DND-41 (cell line): ENCODE measurements at regions not wholly inside any gene's neighbourhood (a gene's known extent, or its start where the extent isn't known, plus 50 kb on each side); places are given as distances from the start of the nearest gene placed in this dataset.

Source experiments
- ATAC-seq: fragments of 200-7000 bp; cut with Tn5 transposase; 3 replicates; pipeline ENCODE4 v1.9.1; 2021; ENCODE audit warnings: low read depth; ENCODE audit not compliant: insufficient read depth
- DNase-seq: peaks from one replicate; pipeline ENCODE4 v3.0.0-alpha.2; 2020
- H2AFZ ChIP-seq: 2 replicates; pipeline ENCODE4 v1.6.0; 2012; ENCODE audit warnings: low read depth, low read length
- H3K27ac ChIP-seq: 2 replicates; pipeline ENCODE4 v1.5.1; 2012; ENCODE audit warnings: low read length, inconsistent platforms
- H3K27me3 ChIP-seq: fragments of 200-600 bp; sonication (generic); 2 replicates; pipeline ENCODE4 v1.6.0; 2012; ENCODE audit warnings: low read length, mild to moderate bottlenecking, inconsistent platforms; ENCODE audit not compliant: insufficient read depth, poor library complexity
- H3K36me3 ChIP-seq: 2 replicates; pipeline ENCODE4 v1.5.1; 2012; ENCODE audit warnings: low read length, inconsistent platforms; ENCODE audit not compliant: insufficient read depth
- H3K4me1 ChIP-seq: 2 replicates; pipeline ENCODE4 v1.5.1; 2012; ENCODE audit warnings: mild to moderate bottlenecking, low read length; ENCODE audit not compliant: insufficient read depth
- H3K4me2 ChIP-seq: 2 replicates; pipeline ENCODE4 v1.6.0; 2012; ENCODE audit warnings: mild to moderate bottlenecking, moderate library complexity, low read length, inconsistent platforms; ENCODE audit not compliant: insufficient read depth
- H3K4me3 ChIP-seq, 2 experiments: fragments of 200-600 bp in 1 of 2; shearing (Covaris generic) in 1 of 2; 2 replicates each; pipeline ENCODE4 v1.5.1; 2012 to 2016; ENCODE audit warnings: inconsistent platforms in 2 of 2, low read length in 2 of 2, mild to moderate bottlenecking in 2 of 2, low read depth in 1 of 2, moderate library complexity in 1 of 2
- H3K79me2 ChIP-seq: 2 replicates; pipeline ENCODE4 v1.6.0; 2012; ENCODE audit warnings: low read length, inconsistent platforms; ENCODE audit not compliant: insufficient read depth
- H3K9ac ChIP-seq: 2 replicates; pipeline ENCODE4 v1.6.0; 2012; ENCODE audit warnings: low read depth, mild to moderate bottlenecking, inconsistent platforms, low read length, moderate library complexity
- H3K9me3 ChIP-seq: 2 replicates; pipeline ENCODE4 v1.5.1; 2012; ENCODE audit warnings: low read length, moderate library complexity, mild to moderate bottlenecking, inconsistent platforms; ENCODE audit not compliant: insufficient read depth, severe bottlenecking
- H4K20me1 ChIP-seq: 2 replicates; pipeline ENCODE4 v1.6.0; 2012; ENCODE audit warnings: low read length; ENCODE audit not compliant: insufficient read depth
- CTCF ChIP-seq: IDR thresholded peaks from 2 replicates; pipeline ENCODE4 v1.5.1; 2012; ENCODE audit warnings: borderline replicate concordance, low read length, moderate library complexity, mild to moderate bottlenecking; ENCODE audit not compliant: poor library complexity, severe bottlenecking; ENCODE audit errors: extremely low read depth
- EZH2 ChIP-seq: IDR thresholded peaks from 3 replicates; pipeline ENCODE4 v1.6.1; 2012; ENCODE audit warnings: borderline replicate concordance, low read depth, mild to moderate bottlenecking, moderate library complexity, low read length, inconsistent platforms; ENCODE audit not compliant: severe bottlenecking

GRCh38 chr6:92507552-92507951 lies 911.8 kb downstream of the EPHA7 start:
- no peaks in the 10 kb centered on the region for H3K9me3 ChIP-seq
- H4K20me1 ChIP-seq, result no peaks in the 10 kb centered on the region
- no peaks in the 10 kb centered on the region for H3K4me1 ChIP-seq
- H3K4me2 ChIP-seq, result no peak overlapping the region
- TF ChIP-seq EZH2 (no peak), CTCF (no peak)
- no peaks in the 10 kb centered on the region for H3K79me2 ChIP-seq
- H2AFZ ChIP-seq, result no peak overlapping the region
- H3K4me3 ChIP-seq, result no peak overlapping the region
- DNase-seq (no peak), ATAC-seq (no peak)
- no peak overlapping the region for H3K27ac ChIP-seq
- no peaks in the 10 kb centered on the region for H3K36me3 ChIP-seq
- no peak overlapping the region for H3K9ac ChIP-seq
- H3K27me3 ChIP-seq, result no peaks in the 10 kb centered on the region

- Histone ChIP-seq H2AFZ (no peak overlapping the region), H3K9me3 (no peaks in the 10 kb centered on the region), H3K79me2 (no peaks in the 10 kb centered on the region), H3K4me1 (no peaks in the 10 kb centered on the region), H3K4me3 (no peak overlapping the region), H3K4me2 (no peak overlapping the region), H4K20me1 (no peaks in the 10 kb centered on the region), H3K27ac (no peak overlapping the region), H3K9ac (no peak overlapping the region), H3K27me3 (no peaks in the 10 kb centered on the region), H3K36me3 (no peaks in the 10 kb centered on the region)
- DNase-seq (no peak), ATAC-seq (no peak)
- TF ChIP-seq EZH2 (no peak), CTCF (no peak)
Observed at GRCh38 chr6:92504509-92504908, 914.9 kb downstream of the EPHA7 start.

- TF ChIP-seq CTCF, result no peak
- no peak for TF ChIP-seq EZH2
- Histone ChIP-seq H3K4me3 (no peak overlapping the region), H3K9me3 (no peaks in the 10 kb centered on the region), H3K79me2 (no peaks in the 10 kb centered on the region), H2AFZ (no peak overlapping the region), H3K36me3 (no peaks in the 10 kb centered on the region), H3K27me3 (no peaks in the 10 kb centered on the region), H3K4me2 (no peak overlapping the region), H3K9ac (no peak overlapping the region), H4K20me1 (no peaks in the 10 kb centered on the region), H3K4me1 (no peaks in the 10 kb centered on the region), H3K27ac (no peak overlapping the region)
- no peak for ATAC-seq
- no peak for DNase-seq
Observed at GRCh38 chr6:92497281-92497680, 922.1 kb downstream of the EPHA7 start.

- Histone ChIP-seq H4K20me1 (no peaks in the 10 kb centered on the region), H3K4me1 (no peaks in the 10 kb centered on the region), H3K27me3 (no peaks in the 10 kb centered on the region), H3K36me3 (no peaks in the 10 kb centered on the region), H3K79me2 (no peaks in the 10 kb centered on the region), H3K9me3 (no peaks in the 10 kb centered on the region), H2AFZ (no peak overlapping the region), H3K27ac (no peak overlapping the region), H3K9ac (no peak overlapping the region), H3K4me3 (no peak overlapping the region), H3K4me2 (no peak overlapping the region)
- DNase-seq (no peak), ATAC-seq (no peak)
- TF ChIP-seq CTCF (no peak), EZH2 (no peak)
Observed at GRCh38 chr6:92496527-92496926, 922.8 kb downstream of the EPHA7 start.
